Germinal center (tissue), 1 donor: ENCODE measurements at regions not wholly inside any gene's neighbourhood (a gene's known extent, or its start where the extent isn't known, plus 50 kb on each side); places are given as distances from the start of the nearest gene placed in this dataset.

Experiments
- DNase-seq: peaks from one replicate; pipeline ENCODE4 v3.0.0; 2012; ENCODE audit warnings: mixed read lengths, low spot score

DNA sequence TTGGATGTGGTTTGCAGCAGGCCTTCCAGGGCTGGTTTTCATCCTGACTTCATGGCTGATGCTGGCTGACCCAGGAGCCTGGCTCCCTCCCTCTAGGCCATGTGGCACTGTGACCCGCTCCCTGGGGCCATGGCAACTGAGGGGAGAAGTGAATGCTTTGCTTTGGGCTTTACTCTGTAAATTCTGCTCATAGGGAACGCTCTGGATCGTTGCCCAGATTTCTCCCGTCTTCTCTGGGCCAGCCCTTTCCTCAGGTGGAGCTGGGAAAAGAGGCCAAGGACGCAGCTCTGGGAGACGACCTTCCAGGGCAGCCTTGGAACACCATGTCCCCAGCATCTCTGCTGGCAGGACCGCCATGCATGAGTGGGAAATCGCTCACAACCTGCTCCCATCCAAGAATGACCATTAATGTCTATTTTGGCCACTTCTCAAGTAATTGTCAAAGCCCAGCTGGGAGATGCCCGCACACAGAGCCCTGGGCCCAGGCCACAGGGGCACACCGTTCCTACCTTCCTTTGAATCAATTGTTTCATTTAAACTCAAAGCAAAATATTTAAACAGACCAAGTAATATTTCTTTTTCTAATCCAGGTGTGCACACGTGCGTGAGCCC lies 321.8 kb downstream of the TEX29 start:
- no peak for DNase-seq

DNA sequence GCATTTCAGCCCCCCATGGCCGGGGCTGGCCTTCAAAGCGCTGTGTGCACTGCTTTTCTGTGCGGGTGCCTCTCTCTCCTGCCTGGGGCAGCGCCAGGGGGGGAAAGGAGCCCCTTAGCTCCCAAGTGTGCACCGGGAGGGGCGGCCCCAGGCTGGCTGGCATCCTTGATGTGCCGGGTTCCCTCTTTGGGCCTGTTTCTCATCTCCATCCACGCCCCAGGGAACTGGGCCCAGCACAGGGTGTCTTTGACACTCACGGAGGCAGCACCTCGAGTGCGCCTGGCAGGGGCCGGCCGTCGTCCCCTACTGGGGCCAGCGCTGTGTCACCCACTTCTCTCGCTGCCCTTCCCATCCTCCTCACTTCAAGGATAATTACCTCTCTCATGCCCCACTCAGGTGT lies 324.3 kb downstream of the TEX29 start:
- no peak for DNase-seq

DNA sequence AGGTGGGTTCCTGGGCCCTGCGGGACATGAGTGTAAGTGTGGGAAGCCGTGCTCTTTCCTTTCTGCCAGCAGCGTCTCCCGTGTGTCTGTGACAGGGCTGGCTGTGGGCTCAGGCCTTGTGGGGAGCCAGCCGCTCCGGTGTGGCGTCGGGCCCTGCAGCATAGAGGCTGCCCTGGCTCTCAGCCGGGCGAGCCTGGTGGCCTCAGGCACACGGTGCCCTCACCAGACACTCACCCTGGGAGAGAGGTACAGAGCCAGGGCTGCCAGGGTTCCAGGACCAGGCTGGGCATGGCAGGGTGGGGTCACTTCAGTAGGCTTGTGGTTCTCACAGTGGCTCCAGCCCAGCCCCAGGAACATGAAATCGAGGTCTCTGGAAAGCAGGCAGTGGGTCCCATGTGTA lies 324.8 kb downstream of the TEX29 start:
- DNase-seq: no peak

- DNase-seq: no peak
These were observed 325.4 kb downstream of the TEX29 start for GRCh38 chr13:111645598-111646455.

DNA sequence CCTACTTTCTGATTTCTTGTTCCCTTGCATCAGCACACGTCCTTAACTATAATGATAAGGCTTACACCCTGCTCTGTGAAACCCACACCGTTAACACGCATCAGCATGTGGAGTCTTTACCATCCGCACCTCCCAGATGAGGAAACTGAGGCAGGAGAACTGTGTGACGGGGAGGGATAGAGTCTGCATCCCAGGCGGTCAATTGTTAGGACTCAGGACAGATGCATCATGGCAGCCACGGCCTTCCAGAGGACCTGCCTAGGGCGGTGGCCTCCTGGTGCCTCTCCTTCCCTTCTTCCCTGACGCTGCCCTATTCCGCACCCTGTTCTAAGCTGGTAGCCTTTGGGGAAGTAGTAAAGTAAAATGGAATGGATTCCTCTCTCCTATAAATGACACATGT lies 326.0 kb downstream of the TEX29 start:
- no peak for DNase-seq

DNA sequence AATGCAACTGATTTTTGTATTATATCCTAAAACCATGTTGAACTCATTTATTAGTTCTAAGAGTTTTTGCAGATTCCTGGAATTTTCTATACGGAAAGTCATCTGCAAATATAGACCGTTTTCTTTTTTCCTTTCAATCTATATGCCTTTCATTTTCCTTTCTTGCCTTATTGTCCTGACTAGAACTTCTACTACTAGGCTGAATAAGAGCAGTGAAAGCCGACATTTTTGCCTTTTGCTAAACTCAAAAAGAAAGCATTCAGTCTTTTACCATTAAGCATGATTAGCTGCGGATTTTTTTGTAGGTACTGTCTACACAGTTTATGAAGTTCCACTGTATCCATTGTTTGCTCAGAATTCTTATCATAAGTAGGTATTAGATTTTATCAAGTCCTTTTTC lies 328.4 kb downstream of the TEX29 start:
- no peak for DNase-seq

DNA sequence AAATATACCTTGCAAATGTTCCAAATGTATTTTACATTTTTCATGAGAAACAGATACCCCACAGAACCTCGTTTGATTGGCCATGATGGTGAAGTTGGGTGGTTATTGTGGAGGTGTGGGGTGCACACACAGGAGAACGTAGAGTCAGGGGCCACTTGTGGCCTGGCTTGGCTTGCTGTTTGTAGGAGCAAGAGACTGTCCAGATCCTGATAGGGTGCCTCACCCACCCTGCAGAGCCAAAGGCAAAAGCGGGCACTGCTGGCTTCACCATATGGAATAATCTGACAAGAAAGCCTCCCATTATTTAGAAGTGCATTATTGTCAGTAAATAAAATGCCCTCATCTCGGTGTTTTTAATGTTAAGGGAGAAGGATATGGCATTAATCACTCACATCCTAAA lies 330.2 kb downstream of the TEX29 start:
- no peak for DNase-seq

- no peak for DNase-seq
These were observed 332.2 kb downstream of the TEX29 start for GRCh38 chr13:111652676-111653075.

- DNase-seq: no peak
These were observed 334.1 kb downstream of the TEX29 start for GRCh38 chr13:111654531-111654930.

GRCh38 chr13:111656439-111656838 lies 336.0 kb downstream of the TEX29 start:
- DNase-seq: no peak

DNA sequence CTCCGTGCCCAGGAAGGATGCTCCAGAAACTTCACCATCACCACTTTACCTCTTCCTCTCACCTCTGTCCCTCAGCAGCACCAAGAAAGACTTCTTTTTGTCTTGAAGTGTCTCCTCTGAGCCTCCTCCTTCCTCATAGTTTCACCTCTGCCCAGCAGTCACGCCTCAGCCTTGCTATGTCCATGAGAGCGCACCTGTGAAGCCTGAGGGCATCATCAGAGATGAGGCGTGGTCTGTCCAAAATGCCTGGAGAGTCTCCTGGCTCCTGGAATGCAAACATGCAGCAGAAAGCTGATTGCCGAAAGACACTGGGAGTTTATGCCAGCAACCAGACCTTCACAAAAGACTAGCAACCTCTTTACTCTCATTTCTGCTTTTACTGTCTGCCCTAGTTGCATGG lies 336.6 kb downstream of the TEX29 start:
- DNase-seq: no peak

- DNase-seq: no peak
These were observed 338.0 kb downstream of the TEX29 start for GRCh38 chr13:111658145-111659100.

DNA sequence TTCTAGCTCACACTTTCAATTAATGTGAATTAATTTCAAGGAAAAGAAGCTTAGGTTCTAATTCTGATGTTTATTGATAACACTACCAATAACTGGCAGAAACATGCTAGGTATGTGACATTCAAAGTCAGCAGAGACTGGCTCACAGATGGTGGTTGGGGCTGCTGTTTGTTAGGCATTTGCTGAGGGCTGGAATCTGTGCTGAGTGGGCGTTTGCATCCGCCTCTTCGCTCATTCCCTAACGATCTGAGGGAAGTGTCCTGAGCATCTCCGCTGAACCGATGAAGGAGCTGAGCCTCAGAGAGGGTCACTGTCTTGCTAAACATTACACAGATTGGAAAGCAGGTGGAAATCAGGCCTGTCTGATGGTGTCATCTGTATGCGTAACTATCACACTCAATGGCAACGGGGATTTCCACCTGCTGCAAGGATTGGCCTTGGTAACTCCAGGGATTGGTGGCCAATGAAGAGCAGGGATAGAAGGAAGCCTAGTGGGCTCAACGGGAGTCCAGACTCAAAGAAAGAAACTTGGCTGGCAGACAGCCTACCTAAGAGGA lies 338.9 kb downstream of the TEX29 start:
- DNase-seq: no peak

GRCh38 chr13:111659842-111660241 lies 339.4 kb downstream of the TEX29 start:
- DNase-seq: no peak

- DNase-seq: no peak
These were observed 340.6 kb downstream of the TEX29 start for GRCh38 chr13:111661052-111661451.

DNA sequence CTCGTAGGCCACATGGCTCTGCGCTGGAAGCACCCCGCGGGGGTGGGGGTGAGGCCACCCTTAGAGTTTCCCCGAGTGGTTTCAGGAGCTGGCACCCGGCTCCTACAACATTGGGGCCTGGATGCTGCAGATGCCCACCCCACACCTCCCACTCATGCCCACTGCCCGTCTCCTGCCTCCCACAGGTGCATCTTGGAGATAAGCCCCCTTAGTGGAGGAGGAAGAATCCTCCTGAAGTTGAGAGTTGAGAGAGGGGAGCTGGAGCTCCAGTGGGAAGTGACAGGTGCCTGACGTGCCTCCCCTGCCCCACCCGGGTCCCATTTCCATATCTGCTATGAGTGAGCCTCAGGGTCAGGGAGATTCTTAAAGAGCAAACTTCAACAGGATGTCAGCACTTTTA lies 341.3 kb downstream of the TEX29 start:
- DNase-seq: no peak

DNA sequence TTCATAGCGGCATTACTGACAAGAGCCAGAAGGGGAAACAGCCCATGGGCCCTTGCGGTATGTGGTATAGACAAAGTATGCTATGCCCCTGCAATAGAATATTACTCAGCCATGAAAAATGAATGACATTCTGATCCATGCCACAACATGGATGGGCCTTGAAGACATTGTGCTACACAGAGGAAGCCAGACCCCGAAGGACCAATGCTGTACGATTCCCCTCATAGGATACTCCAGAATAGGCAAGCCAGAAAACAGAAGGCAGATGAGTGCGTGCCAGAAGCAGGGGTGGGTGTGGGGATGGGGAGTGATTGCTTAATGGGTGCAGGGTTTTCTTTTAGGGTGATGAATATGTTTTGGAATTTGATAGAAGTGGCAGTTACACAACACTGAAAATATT lies 342.0 kb downstream of the TEX29 start:
- no peak for DNase-seq

DNA sequence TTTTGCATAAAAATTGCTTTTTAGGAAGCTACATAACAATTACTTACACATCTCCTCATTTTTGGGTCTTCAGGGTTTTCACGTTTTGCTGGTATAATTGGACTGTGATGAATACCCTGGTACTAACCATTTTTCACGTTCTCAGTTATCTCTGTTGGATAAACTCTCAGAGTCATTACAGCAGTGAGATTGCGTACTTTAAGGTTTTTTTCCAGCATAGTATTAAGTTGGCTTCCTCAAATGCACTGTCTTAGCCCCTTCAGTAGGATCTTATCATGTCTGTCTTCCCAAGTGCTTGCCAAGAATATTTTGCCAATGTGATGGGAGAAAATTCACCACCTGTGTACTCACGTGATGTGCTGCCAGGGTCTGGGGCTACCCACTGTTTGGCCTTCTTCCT lies 342.5 kb downstream of the TEX29 start:
- no peak for DNase-seq

GRCh38 chr13:111663505-111663904 lies 343.1 kb downstream of the TEX29 start:
- no peak for DNase-seq

DNA sequence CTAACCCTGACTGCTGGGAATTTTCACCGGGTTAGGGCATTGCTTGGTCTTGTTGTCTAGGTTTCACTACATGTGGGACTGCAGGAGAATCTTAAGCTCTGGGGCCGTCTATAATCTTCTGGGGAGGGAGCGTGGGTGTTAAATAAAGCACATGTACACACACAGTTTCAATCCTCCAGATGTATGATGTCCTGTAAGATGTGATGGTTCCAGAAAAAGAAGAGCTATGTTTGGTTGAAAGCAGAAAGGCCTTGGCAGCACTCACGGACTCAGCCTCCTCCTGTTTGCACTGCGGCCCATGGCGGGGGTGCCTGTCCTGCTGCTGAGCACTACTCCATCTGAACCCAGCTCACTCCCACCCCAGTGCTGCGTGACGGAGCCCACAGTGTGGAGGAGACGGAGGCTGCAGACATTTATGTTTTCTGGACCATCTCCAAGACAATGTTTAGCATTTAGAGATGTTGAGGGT lies 343.5 kb downstream of the TEX29 start:
- DNase-seq: no peak

- DNase-seq: no peak
These were observed 344.3 kb downstream of the TEX29 start for GRCh38 chr13:111664696-111665095.

DNA sequence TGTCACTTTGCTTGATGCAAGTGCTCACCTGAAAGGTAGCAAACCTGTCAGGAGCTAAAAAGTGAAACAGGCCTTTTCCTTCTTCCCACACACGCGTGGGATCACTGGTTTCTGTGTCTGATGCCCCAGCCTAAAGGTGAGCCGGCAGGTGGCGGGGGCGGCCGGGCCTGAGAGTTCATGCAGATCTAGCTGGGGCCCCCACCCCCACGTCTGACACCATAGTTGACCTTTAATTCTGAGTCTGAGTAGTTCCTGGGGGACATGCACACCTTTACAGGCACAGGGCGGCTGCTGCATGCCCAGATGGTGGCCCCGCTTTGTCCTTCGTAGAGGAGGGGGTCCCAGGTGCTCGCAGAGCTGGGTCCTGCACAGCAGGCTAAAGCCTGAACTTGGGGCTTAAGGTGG lies 345.3 kb downstream of the TEX29 start:
- no peak for DNase-seq
